IMR-90 (cell line): ENCODE measurements at regions not wholly inside any gene's neighbourhood (a gene's known extent, or its start where the extent isn't known, plus 50 kb on each side); places are given as distances from the start of the nearest gene placed in this dataset.

Experiments
- ATAC-seq: fragments of 200-7000 bp; cut with Tn5 transposase; 2 replicates; pipeline ENCODE4 v1.9.1; 2020; ENCODE audit warnings: low read depth, mild to moderate bottlenecking, moderate library complexity
- BruUV-seq: library from RNA; stranded (reverse); fragments of 400-500 nt; replicated peaks from 2 replicates; lab custom pipeline; 2021; lab: Mats Ljungman, UMichigan
- CTCF ChIA-PET: fragments of 300-600 bp; formaldehyde crosslinking; extraction: SDS; loops from one replicate; lab custom pipeline; 2021; ENCODE audit warnings: antibody characterized with exemption; lab: Yijun Ruan, JAX
- POLR2A ChIA-PET: fragments of 300-600 bp; sonication (Branson Sonifier 250); formaldehyde crosslinking; loops from one replicate; lab custom pipeline; 2022; ENCODE audit warnings: antibody characterized with exemption; ENCODE audit not compliant: unreplicated experiment; lab: Charles Lee
- DNase-seq: peaks from one replicate; pipeline ENCODE4 v3.0.0; 2013
- H2AFZ ChIP-seq: replicated peaks from 2 replicates; pipeline ENCODE3; 2013; ENCODE audit warnings: low read length, mild to moderate bottlenecking; ENCODE audit not compliant: poor library complexity
- H2AK5ac ChIP-seq: 2 replicates; pipeline ENCODE4 v1.6.1; 2013; ENCODE audit warnings: low read depth, low read length, inconsistent platforms
- H2AK9ac ChIP-seq: replicated peaks from 2 replicates; pipeline ENCODE3; 2013; ENCODE audit warnings: mild to moderate bottlenecking, low read depth, low read length, moderate library complexity; ENCODE audit not compliant: poor library complexity
- H2BK120ac ChIP-seq: 2 replicates; pipeline ENCODE4 v1.6.1; 2013; ENCODE audit warnings: low read depth, low read length, inconsistent platforms
- H2BK15ac ChIP-seq: 3 replicates; pipeline ENCODE4 v1.6.1; 2013; ENCODE audit warnings: low read depth, low read length, inconsistent platforms
- H2BK20ac ChIP-seq: 2 replicates; pipeline ENCODE4 v1.6.1; 2013; ENCODE audit warnings: low read depth, mild to moderate bottlenecking, inconsistent platforms, low read length, moderate library complexity
- H2BK5ac ChIP-seq: 2 replicates; pipeline ENCODE4 v1.6.1; 2013; ENCODE audit warnings: mild to moderate bottlenecking, low read depth, low read length, inconsistent platforms; ENCODE audit not compliant: poor library complexity, severe bottlenecking
- H3K14ac ChIP-seq: replicated peaks from 2 replicates; pipeline ENCODE4 v1.6.1; 2013; ENCODE audit warnings: low read depth, low read length, inconsistent platforms
- H3K18ac ChIP-seq: 2 replicates; pipeline ENCODE4 v1.6.1; 2013; ENCODE audit warnings: low read depth, low read length, control low read depth
- H3K23ac ChIP-seq: 2 replicates; pipeline ENCODE4 v1.6.1; 2013; ENCODE audit warnings: low read depth, low read length, inconsistent platforms
- H3K27ac ChIP-seq: 2 replicates; pipeline ENCODE4 v1.5.1; 2013; ENCODE audit warnings: mild to moderate bottlenecking, control low read depth, low read length; ENCODE audit not compliant: insufficient read depth
- H3K27me3 ChIP-seq: 2 replicates; pipeline ENCODE4 v1.6.1; 2013; ENCODE audit warnings: low read length; ENCODE audit not compliant: control insufficient read depth, insufficient read depth
- H3K36me3 ChIP-seq: 2 replicates; pipeline ENCODE4 v1.6.1; 2013; ENCODE audit warnings: low read length, mixed read lengths; ENCODE audit not compliant: control insufficient read depth, insufficient read depth
- H3K4ac ChIP-seq: 2 replicates; pipeline ENCODE4 v1.6.1; 2013; ENCODE audit warnings: low read depth, low read length, inconsistent platforms
- H3K4me1 ChIP-seq: 2 replicates; pipeline ENCODE4 v1.6.1; 2013; ENCODE audit warnings: low read length, mixed read lengths; ENCODE audit not compliant: control insufficient read depth, insufficient read depth
- H3K4me2 ChIP-seq: 2 replicates; pipeline ENCODE4 v1.6.1; 2013; ENCODE audit warnings: low read depth, mild to moderate bottlenecking, control low read depth, low read length, moderate library complexity
- H3K4me3 ChIP-seq: 2 replicates; pipeline ENCODE4 v1.5.1; 2013; ENCODE audit warnings: low read depth, mild to moderate bottlenecking, control low read depth, low read length, moderate library complexity; ENCODE audit not compliant: insufficient read depth
- H3K56ac ChIP-seq: 2 replicates; pipeline ENCODE4 v1.6.1; 2013; ENCODE audit warnings: low read length, inconsistent platforms; ENCODE audit not compliant: insufficient read depth; ENCODE audit errors: extremely low read depth
- H3K79me1 ChIP-seq, 2 experiments: 2 replicates each; pipeline ENCODE4 v1.6.1; 2013; ENCODE audit warnings: low read length in 2 of 2, inconsistent platforms in 1 of 2, low read depth in 1 of 2
- H3K9ac ChIP-seq: 2 replicates; pipeline ENCODE4 v1.6.1; 2013; ENCODE audit warnings: low read depth, low read length, control low read depth
- H3K9me1 ChIP-seq: 2 replicates; pipeline ENCODE4 v1.6.1; 2013; ENCODE audit warnings: low read length, inconsistent platforms; ENCODE audit not compliant: insufficient read depth
- H3K9me3 ChIP-seq: 2 replicates; pipeline ENCODE4 v1.6.1; 2013; ENCODE audit warnings: low read length; ENCODE audit not compliant: control insufficient read depth, insufficient read depth
- H4K20me1 ChIP-seq: 2 replicates; pipeline ENCODE4 v1.6.1; 2013; ENCODE audit warnings: low read length, inconsistent platforms; ENCODE audit not compliant: insufficient read depth
- H4K5ac ChIP-seq: 2 replicates; pipeline ENCODE4 v1.6.1; 2013; ENCODE audit warnings: mild to moderate bottlenecking, low read depth, low read length, control low read depth
- H4K8ac ChIP-seq, 2 experiments: 2 replicates each; pipeline ENCODE4 v1.6.1; 2013; ENCODE audit warnings: low read depth in 2 of 2, low read length in 2 of 2, control low read depth in 1 of 2, inconsistent platforms in 1 of 2
- H4K91ac ChIP-seq: 2 replicates; pipeline ENCODE4 v1.6.1; 2013; ENCODE audit warnings: low read depth, low read length, inconsistent platforms; ENCODE audit not compliant: insufficient read depth
- CEBPB ChIP-seq: IDR thresholded peaks from 2 replicates; pipeline ENCODE4 v1.6.1; 2012; ENCODE audit warnings: low read depth, low read length, improper control_type of control experiment
- CHD1 ChIP-seq: IDR thresholded peaks from 2 replicates; pipeline ENCODE4 v1.6.1; 2012; ENCODE audit warnings: low read depth, low read length, improper control_type of control experiment
- CTCF ChIP-seq: conservative IDR thresholded peaks from 2 replicates; pipeline ENCODE4 v1.5.1; 2012; ENCODE audit warnings: mild to moderate bottlenecking, low read depth, low read length, improper control_type of control experiment
- MXI1 ChIP-seq: IDR thresholded peaks from 2 replicates; pipeline ENCODE4 v1.6.1; 2012; ENCODE audit warnings: low read depth, mild to moderate bottlenecking, low read length, moderate library complexity, borderline replicate concordance
- NFE2L2 ChIP-seq: fragments of 150-350 bp; IDR thresholded peaks from 2 replicates; pipeline ENCODE4 v1.6.1; 2016; ENCODE audit warnings: low read depth, mild to moderate bottlenecking, low read length
- RAD21 ChIP-seq: IDR thresholded peaks from 2 replicates; pipeline ENCODE4 v1.6.1; 2012; ENCODE audit warnings: low read length, improper control_type of control experiment
- RCOR1 ChIP-seq: IDR thresholded peaks from 2 replicates; pipeline ENCODE4 v1.6.1; 2012; ENCODE audit warnings: mild to moderate bottlenecking, low read length, improper control_type of control experiment; ENCODE audit not compliant: insufficient replicate concordance
- RFX5 ChIP-seq: IDR thresholded peaks from 2 replicates; pipeline ENCODE4 v1.8.0; 2012; ENCODE audit warnings: low read depth, mild to moderate bottlenecking, low read length, moderate library complexity
- SMC3 ChIP-seq: fragments of 150-350 bp; IDR thresholded peaks from 2 replicates; pipeline ENCODE4 v1.6.1; 2016; ENCODE audit warnings: low read depth, mild to moderate bottlenecking, antibody characterized with exemption, low read length, moderate library complexity
- WGBS, 2 experiments: methylation state at CpG; one replicate each; pipeline versions ENCODE4 v1.1.5 to v1.1.7; 2013; ENCODE audit warnings: missing lambda C conversion rate in 2 of 2; ENCODE audit not compliant: insufficient read length in 1 of 2; ENCODE audit errors: extremely low coverage in 2 of 2; 5-methylcytosine and 5-hydroxymethylcytosine counted together
- dilution Hi-C: fragments of 300-500 bp; cut with HindIII; formaldehyde crosslinking; loops from one replicate; pipeline ENCODE4 v1.14.3; 2018; ENCODE audit warnings: low sequenced_read_pairs; ENCODE audit not compliant: unreplicated experiment
- in situ Hi-C: fragments of 300-500 bp; cut with MboI; formaldehyde crosslinking; loops from 3 replicates; pipeline ENCODE4 v1.14.3; 2019; ENCODE audit warnings: low sequenced_read_pairs, inconsistent platforms, mixed read lengths
- intact Hi-C: fragments of 100-400 bp; cut with micrococcal nuclease; formaldehyde crosslinking; loops from 2 replicates; pipeline ENCODE4 v1.10.0; 2022

GRCh38 chr3:10764259-10765051 is 51.6 kb upstream of the SLC6A11 start (continued):
- TF ChIP-seq CEBPB = no peak

GRCh38 chr3:10766049-10766705 is 49.9 kb upstream of the SLC6A11 start:
- H3K79me1 ChIP-seq = no peaks in the 10 kb centered on the region
- H4K20me1 ChIP-seq = no peaks in the 10 kb centered on the region
- H2BK5ac ChIP-seq = no peak overlapping the region
- no peak for ATAC-seq
- DNase-seq = no peak
- no peaks in the 10 kb centered on the region for H3K36me3 ChIP-seq
- WGBS, 2 experiments = 0% methylated on average over 1 of the region's 4 CpGs; no CpG with 5 or more reads in 1 of the 2 experiments
- no peak overlapping the region for H2BK120ac ChIP-seq
- no peak overlapping the region for H2BK15ac ChIP-seq
- H3K4me3 ChIP-seq = no peak overlapping the region
- dilution Hi-C loops = no loop called here
- H4K91ac ChIP-seq = no peak overlapping the region
- H3K4me1 ChIP-seq = no peaks in the 10 kb centered on the region
- H3K14ac ChIP-seq = no peak overlapping the region
- POLR2A ChIA-PET = no interaction called here
- no TSS peak for BruUV-seq
- H3K4ac ChIP-seq = no peak overlapping the region
- no peak overlapping the region for H3K56ac ChIP-seq
- H4K5ac ChIP-seq = no peak overlapping the region
- H4K8ac ChIP-seq = no peak overlapping the region
- no peaks in the 10 kb centered on the region for H3K9me1 ChIP-seq
- H3K4me2 ChIP-seq = no peak overlapping the region
- H2AK5ac ChIP-seq = no peak overlapping the region
- H2AFZ ChIP-seq = no peak overlapping the region
- no peak for TF ChIP-seq RFX5
- TF ChIP-seq NFE2L2 = no peak
- no peak for TF ChIP-seq MXI1
- no peak for TF ChIP-seq RCOR1
- no peak for TF ChIP-seq SMC3
- no peak for TF ChIP-seq CHD1
- TF ChIP-seq RAD21 = no peak
- TF ChIP-seq CTCF = no peak
- H3K23ac ChIP-seq = no peak overlapping the region
- H2AK9ac ChIP-seq = no peak overlapping the region
- H3K18ac ChIP-seq = no peak overlapping the region
- intact Hi-C loops = no loop called here
- H3K27ac ChIP-seq = no peak overlapping the region
- H3K9ac ChIP-seq = no peak overlapping the region
- H3K9me3 ChIP-seq = no peaks in the 10 kb centered on the region
- CTCF ChIA-PET = no interaction called here
- peaks cover 4% of the 10 kb centered on the region; the same call in 1 of the 2 replicates for H3K27me3 ChIP-seq
- in situ Hi-C loops = loop anchor here (25.0 kb wide), 2 partner anchors 571 to 896 kb away; no protein-coding TSS in a partner anchor
- H2BK20ac ChIP-seq = no peak overlapping the region
